ENCODE measurements at regions not wholly inside any gene's neighbourhood (a gene's known extent, or its start where the extent isn't known, plus 50 kb on each side); places are given as distances from the start of the nearest gene placed in this dataset.
A peak's percentile ranks its signal among the peaks of the same experiment; 100 is the strongest.

DNA sequence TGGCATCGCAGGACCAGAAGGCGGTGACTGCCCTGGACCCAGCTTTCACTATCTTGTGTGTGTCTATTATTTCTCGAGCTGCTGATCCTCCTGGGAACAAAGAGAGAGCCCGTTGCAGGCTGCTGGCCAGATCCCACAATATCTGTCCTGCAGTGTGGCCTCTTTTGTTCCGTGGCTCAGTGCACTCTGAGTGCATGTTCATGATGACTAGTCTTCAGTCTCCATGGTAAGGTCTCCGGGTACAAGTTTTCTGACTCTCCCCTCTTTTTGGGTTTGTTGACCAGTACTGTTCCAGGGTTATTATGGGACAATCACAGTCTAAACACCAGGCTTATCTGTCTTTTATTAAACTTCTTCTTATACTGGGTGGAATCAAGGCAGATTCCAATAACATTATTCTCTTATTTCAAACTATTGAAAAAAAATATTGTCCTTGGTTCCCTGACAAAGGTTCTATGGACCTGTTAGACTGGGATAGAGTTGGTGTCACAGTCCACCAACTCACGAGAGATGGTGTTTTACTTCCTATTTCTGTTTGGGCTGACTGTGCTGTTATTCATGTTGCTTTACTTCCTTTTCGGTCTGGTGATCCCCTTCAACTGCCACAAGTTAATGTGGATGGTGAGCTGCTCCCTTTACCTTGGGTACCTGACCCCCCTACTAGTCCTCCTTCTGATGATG, 192.9 kb upstream of the ALG10B start:
- no peak for DNase-seq (ENCODE audit: low read depth)
- no peak overlapping the region for H3K4me3 ChIP-seq (ENCODE audit: low read depth, low read length)
- TF ChIP-seq, protein P1, sequence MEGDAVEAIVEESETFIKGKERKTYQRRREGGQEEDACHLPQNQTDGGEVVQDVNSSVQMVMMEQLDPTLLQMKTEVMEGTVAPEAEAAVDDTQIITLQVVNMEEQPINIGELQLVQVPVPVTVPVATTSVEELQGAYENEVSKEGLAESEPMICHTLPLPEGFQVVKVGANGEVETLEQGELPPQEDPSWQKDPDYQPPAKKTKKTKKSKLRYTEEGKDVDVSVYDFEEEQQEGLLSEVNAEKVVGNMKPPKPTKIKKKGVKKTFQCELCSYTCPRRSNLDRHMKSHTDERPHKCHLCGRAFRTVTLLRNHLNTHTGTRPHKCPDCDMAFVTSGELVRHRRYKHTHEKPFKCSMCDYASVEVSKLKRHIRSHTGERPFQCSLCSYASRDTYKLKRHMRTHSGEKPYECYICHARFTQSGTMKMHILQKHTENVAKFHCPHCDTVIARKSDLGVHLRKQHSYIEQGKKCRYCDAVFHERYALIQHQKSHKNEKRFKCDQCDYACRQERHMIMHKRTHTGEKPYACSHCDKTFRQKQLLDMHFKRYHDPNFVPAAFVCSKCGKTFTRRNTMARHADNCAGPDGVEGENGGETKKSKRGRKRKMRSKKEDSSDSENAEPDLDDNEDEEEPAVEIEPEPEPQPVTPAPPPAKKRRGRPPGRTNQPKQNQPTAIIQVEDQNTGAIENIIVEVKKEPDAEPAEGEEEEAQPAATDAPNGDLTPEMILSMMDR (IDR thresholded peaks at IDR 0.05; ENCODE audit: insufficient read depth, low read length): no peak

DNA sequence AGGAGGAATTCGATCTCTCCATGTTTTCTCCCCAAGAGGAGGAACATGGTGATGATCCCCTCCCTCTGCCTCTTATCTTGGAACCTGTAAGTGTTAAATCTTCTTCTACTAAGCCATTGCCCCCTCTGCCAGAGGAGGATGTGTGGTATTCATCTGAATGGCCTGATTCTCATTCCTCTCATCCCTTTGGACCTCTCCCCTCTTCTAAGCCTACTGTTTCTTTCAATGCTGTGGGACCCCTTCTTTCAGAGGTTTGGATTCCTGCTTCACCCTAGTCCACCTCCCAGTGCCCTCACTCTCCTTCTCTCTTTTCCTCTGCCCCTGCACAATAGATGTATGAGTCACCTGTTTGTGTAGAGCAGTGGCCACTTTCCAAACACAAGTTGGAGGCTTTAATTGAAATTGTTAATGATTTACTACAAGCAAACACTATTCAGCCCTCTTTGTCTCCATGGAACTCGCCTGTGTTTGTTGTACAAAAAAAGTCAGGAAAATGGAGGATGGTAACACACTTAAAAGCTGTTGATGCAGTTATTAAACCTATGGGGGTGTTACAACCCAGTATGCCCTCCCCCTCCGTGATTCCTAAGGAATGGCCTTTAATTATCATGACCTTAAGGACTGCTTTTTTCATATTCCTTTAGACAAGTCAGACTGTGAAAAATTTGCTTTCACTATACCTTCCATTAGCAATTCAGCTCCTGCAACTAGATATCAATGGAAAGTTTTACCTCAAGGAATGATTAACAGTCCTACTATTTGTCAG, 192.1 kb upstream of the ALG10B start:
- TF ChIP-seq, protein P1 (IDR thresholded peaks at IDR 0.05; ENCODE audit: insufficient read depth, low read length): no peak
- H3K4me3 ChIP-seq (ENCODE audit: low read depth, low read length): no peak overlapping the region
- DNase-seq (ENCODE audit: low read depth): no peak

DNA sequence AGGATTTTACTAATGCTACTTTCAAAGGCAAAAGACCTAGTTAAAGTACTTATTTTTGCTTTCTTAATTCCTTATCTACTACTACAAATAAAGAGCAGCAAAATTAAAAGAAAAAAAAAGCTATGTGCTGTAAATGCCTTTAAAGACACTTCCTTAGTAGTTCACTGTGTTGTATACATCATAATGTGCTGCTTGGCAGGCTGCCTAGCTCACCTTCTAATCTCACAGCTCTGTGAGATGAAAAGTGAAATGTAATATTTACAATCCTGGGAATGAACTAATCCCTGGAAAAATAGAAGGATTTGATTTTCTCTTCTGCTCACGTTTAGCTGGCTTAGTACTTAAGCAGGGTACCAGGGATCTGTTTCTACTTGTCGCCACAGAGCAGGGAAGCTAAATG, 184.4 kb upstream of the ALG10B start:
- H3K4me3 ChIP-seq (ENCODE audit: low read depth, low read length): no peak overlapping the region
- TF ChIP-seq, protein P1 (IDR thresholded peaks at IDR 0.05; ENCODE audit: insufficient read depth, low read length): no peak
- no peak for DNase-seq (ENCODE audit: low read depth)

DNA sequence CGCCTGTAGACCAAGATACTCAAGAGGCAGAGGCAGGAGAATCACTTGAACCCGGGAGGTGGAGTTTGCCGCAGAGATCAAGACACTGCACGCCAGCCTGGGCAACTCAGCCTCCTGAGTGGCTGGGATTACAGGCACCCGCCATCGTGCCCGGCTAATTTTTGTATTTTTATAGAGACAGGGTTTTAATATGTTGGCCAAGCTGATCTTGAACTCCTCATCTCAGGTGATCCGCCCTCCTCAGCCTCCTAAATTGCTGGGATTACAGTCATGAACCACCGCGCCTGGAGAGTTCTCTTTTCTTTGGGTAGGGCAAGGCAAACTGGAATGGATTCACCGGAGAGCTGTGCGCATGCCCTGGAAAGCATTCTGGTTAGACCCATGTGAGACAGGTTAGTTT, 179.3 kb upstream of the ALG10B start:
- H3K4me3 ChIP-seq (ENCODE audit: low read depth, low read length): no peak overlapping the region
- DNase-seq (ENCODE audit: low read depth): no peak
- TF ChIP-seq, protein P1 (IDR thresholded peaks at IDR 0.05; ENCODE audit: insufficient read depth, low read length): no peak

DNA sequence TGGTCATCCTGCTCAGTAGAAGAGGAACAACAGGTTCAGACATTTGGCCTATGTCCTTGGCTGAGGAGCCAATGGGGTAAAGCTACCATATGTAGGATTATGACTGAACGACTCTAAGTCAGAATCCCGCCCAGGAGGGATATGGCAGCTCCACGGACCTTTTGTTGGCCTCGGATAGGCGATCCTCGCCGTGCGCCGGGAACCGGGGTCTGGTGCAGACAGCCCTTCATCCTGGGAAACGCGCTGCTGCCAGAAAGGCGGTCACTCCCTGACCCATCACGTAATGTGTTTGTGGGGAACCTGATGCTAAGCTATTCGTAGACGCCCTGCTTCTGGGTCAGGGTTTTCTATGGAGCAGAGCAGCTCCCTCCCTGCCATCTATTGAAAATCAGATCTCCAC, 178.9 kb upstream of the ALG10B start:
- H3K4me3 ChIP-seq (ENCODE audit: low read depth, low read length): no peak overlapping the region
- DNase-seq (ENCODE audit: low read depth): no peak
- TF ChIP-seq, protein P1 (IDR thresholded peaks at IDR 0.05; ENCODE audit: insufficient read depth, low read length): no peak

DNA sequence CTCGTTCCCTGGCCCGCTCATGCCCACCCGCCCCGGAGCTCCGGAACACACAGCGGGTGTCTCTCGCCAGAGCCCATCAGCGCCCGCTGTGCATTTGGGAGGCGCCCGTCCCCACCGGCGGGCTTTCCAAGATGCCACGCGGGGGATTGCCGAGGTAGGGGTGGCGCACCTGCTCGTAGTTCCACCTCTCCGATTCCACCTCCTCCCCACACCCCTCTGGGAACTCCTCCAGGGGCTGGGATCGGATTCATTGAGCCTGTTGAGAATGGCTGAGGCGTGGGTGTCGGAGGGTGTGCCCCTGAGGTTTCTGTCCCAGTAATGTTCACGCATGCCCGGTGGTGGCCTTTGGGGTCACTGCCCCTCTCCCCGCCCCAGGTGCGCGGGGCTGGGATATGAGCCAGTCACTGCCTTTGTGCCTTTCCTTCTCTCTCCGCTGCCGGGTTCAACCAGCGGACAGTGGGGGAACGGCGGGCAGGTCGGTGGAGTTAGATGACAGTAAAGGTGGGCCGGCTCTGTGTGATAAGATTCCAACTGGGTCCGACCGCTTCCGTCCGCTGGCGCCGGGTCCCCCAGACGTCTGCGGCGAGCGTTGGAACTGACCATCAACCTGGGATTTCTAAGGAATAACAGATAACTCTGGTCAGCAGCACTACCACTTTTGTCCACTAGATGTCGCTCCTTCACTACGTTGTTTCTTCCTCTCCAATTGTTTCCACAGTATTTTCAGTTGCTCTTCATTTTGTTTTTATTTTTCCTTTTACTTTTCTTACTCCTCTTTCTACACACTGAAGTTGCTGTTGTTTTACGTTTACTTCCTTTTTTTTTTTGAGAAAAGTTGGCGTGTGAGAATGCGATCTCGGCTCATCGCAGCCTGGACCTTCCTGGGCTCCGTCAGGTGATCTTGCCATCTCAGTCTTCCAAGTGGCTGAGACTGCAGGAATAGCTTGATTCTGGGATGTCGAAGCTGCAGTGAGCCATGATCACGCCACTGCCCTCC, 178.1 kb upstream of the ALG10B start:
- peak overlapping the region; percentile 61 for H3K4me3 ChIP-seq (ENCODE audit: low read depth, low read length)
- DNase-seq (ENCODE audit: low read depth): peak; percentile 76
- TF ChIP-seq, protein P1 (IDR thresholded peaks at IDR 0.05; ENCODE audit: insufficient read depth, low read length): peak; percentile 88

All from fibroblast of the aortic adventitia (primary cell).